K562 (cell line): ENCODE measurements at regions not wholly inside any gene's neighbourhood (a gene's known extent, or its start where the extent isn't known, plus 50 kb on each side); places are given as distances from the start of the nearest gene placed in this dataset.

Source experiments
- ATAC-seq: fragments of 200-7000 bp; cut with Tn5 transposase; 3 replicates; pipeline ENCODE4 v1.9.1; 2020; ENCODE audit warnings: moderate library complexity
- BruUV-seq: library from RNA; stranded (reverse); fragments of 400-500 nt; replicated peaks from 2 replicates; lab custom pipeline; 2021; lab: Mats Ljungman, UMichigan
- CTCF ChIA-PET: fragments of 300-600 bp; formaldehyde crosslinking; extraction: SDS; loops from one replicate; lab custom pipeline; 2021; ENCODE audit warnings: low intra/inter-chr PET ratio; lab: Yijun Ruan, JAX
- POLR2A ChIA-PET: fragments of 300-600, 350-650 bp; sonication (Branson Sonifier 250); formaldehyde crosslinking; extraction: SDS; loops from one replicate; lab custom pipeline; 2021; ENCODE audit warnings: antibody characterized with exemption, inconsistent platforms; lab: Yijun Ruan, JAX
- DNase-seq, 4 experiments: peaks; one replicate each; pipeline versions ENCODE4 v3.0.0 to v3.0.0-alpha.2; 2011 to 2018; ENCODE audit warnings: low spot score in 3 of 4, mixed read lengths in 3 of 4; ENCODE audit errors: extremely low read depth in 1 of 4
- FAIRE-seq: peaks from 2 replicates; lab custom pipeline; 2011; peaks lifted over from hg19 to GRCh38; lab: Jason Lieb, UNC
- H2AFZ ChIP-seq: 2 replicates; pipeline ENCODE4 v1.6.0; 2011; ENCODE audit warnings: low read depth, low read length, control low read depth, inconsistent platforms
- H3K27ac ChIP-seq: fragments of 200-600 bp; 3 replicates; pipeline ENCODE4 v1.8.0; 2011; ENCODE audit warnings: low read depth, mild to moderate bottlenecking, control low read depth, inconsistent platforms, low read length, moderate library complexity, mixed read lengths; ENCODE audit errors: extremely low read depth
- H3K27me3 ChIP-seq, 2 experiments: fragments of 300-600 bp in 1 of 2; 2 replicates in 1 of 2; 3 replicates in 1 of 2; pipeline versions ENCODE4 v1.6.0 to v1.8.0; 2011; ENCODE audit warnings: inconsistent platforms in 2 of 2, low read length in 2 of 2, mild to moderate bottlenecking in 1 of 2, mixed read lengths in 1 of 2, moderate library complexity in 1 of 2; ENCODE audit not compliant: control insufficient read depth in 2 of 2, insufficient read depth in 2 of 2
- H3K36me3 ChIP-seq: fragments of 300-600 bp; 3 replicates; pipeline ENCODE4 v1.8.0; 2011; ENCODE audit warnings: mild to moderate bottlenecking, low read length, inconsistent platforms; ENCODE audit not compliant: control insufficient read depth, insufficient read depth
- H3K4me1 ChIP-seq, 2 experiments: fragments of 200-600 bp in 1 of 2; replicated peaks in 1 of 2; 2 replicates in 1 of 2; 3 replicates in 1 of 2; pipeline versions ENCODE4 v1.5.1 to v1.8.0; 2011; ENCODE audit warnings: inconsistent platforms in 2 of 2, low read length in 2 of 2, mild to moderate bottlenecking in 1 of 2, mixed read lengths in 1 of 2, moderate library complexity in 1 of 2; ENCODE audit not compliant: control insufficient read depth in 2 of 2, insufficient read depth in 2 of 2
- H3K4me2 ChIP-seq: 2 replicates; pipeline ENCODE4 v1.6.1; 2011; ENCODE audit warnings: low read length, control low read depth, inconsistent platforms, mixed read lengths; ENCODE audit not compliant: insufficient read depth
- H3K4me3 ChIP-seq: fragments of 200-600 bp; sonication (generic), shearing (Covaris generic); 2 replicates; pipeline ENCODE4 v1.5.1; 2016; ENCODE audit warnings: control low read depth, inconsistent platforms
- H3K79me2 ChIP-seq: fragments of 200-600 bp; 3 replicates; pipeline ENCODE4 v1.8.0; 2011; ENCODE audit warnings: low read length, inconsistent platforms; ENCODE audit not compliant: control insufficient read depth, insufficient read depth
- H3K9ac ChIP-seq, 2 experiments: 2 replicates each; pipeline versions ENCODE4 v1.6.0 to v1.6.1; 2011; ENCODE audit warnings: low read depth in 2 of 2, low read length in 2 of 2, control low read depth in 1 of 2, inconsistent platforms in 1 of 2, mild to moderate bottlenecking in 1 of 2, mixed read lengths in 1 of 2; ENCODE audit not compliant: insufficient read depth in 1 of 2
- H3K9me1 ChIP-seq: one replicate; pipeline ENCODE4 v1.6.0; 2011; ENCODE audit warnings: inconsistent platforms, mild to moderate bottlenecking, low read length, moderate library complexity; ENCODE audit not compliant: control insufficient read depth, insufficient read depth
- H3K9me3 ChIP-seq: replicated peaks from 2 replicates; pipeline ENCODE4 v1.5.1; 2011; ENCODE audit warnings: low read depth, low read length, inconsistent platforms; ENCODE audit not compliant: control insufficient read depth, insufficient read depth
- H4K20me1 ChIP-seq: replicated peaks from 2 replicates; pipeline ENCODE4 v1.6.1; 2011; ENCODE audit warnings: low read length, inconsistent platforms, mixed read lengths; ENCODE audit not compliant: control insufficient read depth, insufficient read depth
- ATF2 ChIP-seq: sonication (generic); formaldehyde crosslinking; IDR thresholded peaks from 2 replicates; pipeline ENCODE4 v1.8.1; 2022; ENCODE audit warnings: missing genetic modification reagents
- CBFA2T2 ChIP-seq: fragments of 450-650 bp; conservative IDR thresholded peaks from 2 replicates; pipeline ENCODE4 v1.6.1; 2017; ENCODE audit warnings: mild to moderate bottlenecking
- GMEB1 ChIP-seq: fragments of 250-450 bp; sonication (Bioruptor Pico); IDR thresholded peaks from 2 replicates; pipeline ENCODE4 v1.4.0; 2020; ENCODE audit warnings: mild to moderate bottlenecking
- MECOM ChIP-seq: fragments of 250-450 bp; sonication (Bioruptor Pico); IDR thresholded peaks from 2 replicates; pipeline ENCODE4 v1.8.0; 2022; ENCODE audit warnings: inconsistent platforms
- MITF ChIP-seq: IDR thresholded peaks from 2 replicates; pipeline ENCODE4 v1.6.1; 2014; ENCODE audit warnings: antibody characterized with exemption
- POLR2H ChIP-seq: IDR thresholded peaks from 2 replicates; pipeline ENCODE4 v1.6.1; 2016; ENCODE audit warnings: missing genetic modification characterization, low read depth, mild to moderate bottlenecking, control low read depth, missing compliant biosample characterization, moderate library complexity
- SIN3B ChIP-seq: fragments of 450-650 bp; IDR thresholded peaks from 2 replicates; pipeline ENCODE4 v1.6.1; 2017; ENCODE audit warnings: low read depth, mild to moderate bottlenecking, moderate library complexity
- SMARCA5 ChIP-seq: fragments of 450-650 bp; IDR thresholded peaks from 2 replicates; pipeline ENCODE4 v1.6.1; 2016
- SREBF2 ChIP-seq: sonication (generic); formaldehyde crosslinking; IDR thresholded peaks from 2 replicates; pipeline ENCODE4 v1.4.0; 2020; ENCODE audit warnings: mild to moderate bottlenecking, missing genetic modification reagents
- YBX1 ChIP-seq: fragments of 450-650 bp; IDR thresholded peaks from 2 replicates; pipeline ENCODE4 v1.7.1; 2016; ENCODE audit warnings: mild to moderate bottlenecking
- ZNF184 ChIP-seq: sonication (generic); formaldehyde crosslinking; IDR thresholded peaks from 2 replicates; pipeline ENCODE4 v1.5.0; 2020; ENCODE audit warnings: missing genetic modification reagents
- ZNF316 ChIP-seq: fragments of 450-650 bp; IDR thresholded peaks from 2 replicates; pipeline ENCODE4 v1.6.1; 2016
- ZNF592 ChIP-seq: fragments of 450-650 bp; IDR thresholded peaks from 2 replicates; pipeline ENCODE4 v1.6.1; 2017; ENCODE audit warnings: antibody characterized with exemption, mild to moderate bottlenecking
- ZNF75A ChIP-seq: fragments of 450-650 bp; formaldehyde crosslinking; IDR thresholded peaks from 2 replicates; pipeline ENCODE4 v1.4.0; 2020; ENCODE audit warnings: mild to moderate bottlenecking
- WGBS: fragments of 100-300 bp; shearing (Covaris generic); methylation state at CpG from one replicate; pipeline ENCODE4 v1.1.6; 2016; ENCODE audit warnings: low coverage, mixed read lengths; ENCODE audit not compliant: insufficient coverage; ENCODE audit errors: missing lambda C conversion rate; 5-methylcytosine and 5-hydroxymethylcytosine counted together
- in situ Hi-C: fragments of 300-500 bp; cut with MboI; formaldehyde crosslinking; loops from 4 replicates; pipeline ENCODE4 v1.15.0; 2018; ENCODE audit warnings: inconsistent platforms, mixed read lengths
- intact Hi-C: fragments of 100-400 bp; cut with micrococcal nuclease; formaldehyde crosslinking; loops from 2 replicates; pipeline ENCODE4 v1.14.2; 2022

- no peaks in the 10 kb centered on the region for H3K79me2 ChIP-seq
- intact Hi-C loops, result no loop called here
- POLR2A ChIA-PET, result interaction anchor here (0.6 to 1.2 kb wide), 3 partner anchors 13 to 341 kb away, joined by 3 to 4 read pairs (median 3); partner anchors contain the start of gene BTG1
- TF ChIP-seq YBX1 (no peak), ZNF184 (CRISPR knock-in tag) (no peak), MECOM (no peak), SMARCA5 (no peak), SIN3B (no peak), ZNF592 (no peak), GMEB1 (CRISPR knock-in tag) (no peak), ZNF316 (no peak), MITF (no peak), ZNF75A (no peak), SREBF2 (CRISPR knock-in tag) (no peak), POLR2H (tag) (no peak), CBFA2T2 (no peak), ATF2 (CRISPR knock-in tag) (no peak)
Measured at GRCh38 chr12:92486443-92487137, 216.2 kb upstream of the PLEKHG7 start.

More at GRCh38 chr12:92486443-92487137, 216.2 kb upstream of the PLEKHG7 start:
- no peak overlapping the region for H3K27ac ChIP-seq
- CTCF ChIA-PET, result no interaction called here
- no peak for FAIRE-seq
- 22% methylated on average over 3 of the region's 3 CpGs for WGBS
- in situ Hi-C loops, result no loop called here
- H2AFZ ChIP-seq, result no peak overlapping the region
- BruUV-seq, result no TSS peak
- no peak overlapping the region for H3K4me2 ChIP-seq
- DNase-seq, result no peak
- H4K20me1 ChIP-seq, result no peaks in the 10 kb centered on the region
- no peak overlapping the region for H3K9ac ChIP-seq
- no peaks in the 10 kb centered on the region for H3K9me3 ChIP-seq
- H3K27me3 ChIP-seq, result no peaks in the 10 kb centered on the region
- H3K4me3 ChIP-seq, result no peak overlapping the region
- H3K4me1 ChIP-seq, result no peaks in the 10 kb centered on the region
- ATAC-seq, result no peak
- no peaks in the 10 kb centered on the region for H3K36me3 ChIP-seq
- H3K9me1 ChIP-seq, result no peaks in the 10 kb centered on the region
